DOHH2 (cell line): ENCODE measurements at regions not wholly inside any gene's neighbourhood (a gene's known extent, or its start where the extent isn't known, plus 50 kb on each side); places are given as distances from the start of the nearest gene placed in this dataset.

Experiments used
- EZH2phosphoT487 ChIP-seq: fragments of 200-600 bp; sonication (generic); IDR thresholded peaks from 2 replicates; pipeline ENCODE4 v1.6.1; 2017; ENCODE audit warnings: borderline replicate concordance, mild to moderate bottlenecking, antibody characterized with exemption, low read length, moderate library complexity, mixed read lengths
- TF ChIP-seq, protein P1 (sequence below): fragments of 200-600 bp; sonication (generic); IDR thresholded peaks from one replicate; pipeline ENCODE4 v1.5.1; 2014; ENCODE audit warnings: antibody characterized with exemption, mild to moderate bottlenecking, low read depth, low read length; ENCODE audit not compliant: poor library complexity, severe bottlenecking

DNA sequence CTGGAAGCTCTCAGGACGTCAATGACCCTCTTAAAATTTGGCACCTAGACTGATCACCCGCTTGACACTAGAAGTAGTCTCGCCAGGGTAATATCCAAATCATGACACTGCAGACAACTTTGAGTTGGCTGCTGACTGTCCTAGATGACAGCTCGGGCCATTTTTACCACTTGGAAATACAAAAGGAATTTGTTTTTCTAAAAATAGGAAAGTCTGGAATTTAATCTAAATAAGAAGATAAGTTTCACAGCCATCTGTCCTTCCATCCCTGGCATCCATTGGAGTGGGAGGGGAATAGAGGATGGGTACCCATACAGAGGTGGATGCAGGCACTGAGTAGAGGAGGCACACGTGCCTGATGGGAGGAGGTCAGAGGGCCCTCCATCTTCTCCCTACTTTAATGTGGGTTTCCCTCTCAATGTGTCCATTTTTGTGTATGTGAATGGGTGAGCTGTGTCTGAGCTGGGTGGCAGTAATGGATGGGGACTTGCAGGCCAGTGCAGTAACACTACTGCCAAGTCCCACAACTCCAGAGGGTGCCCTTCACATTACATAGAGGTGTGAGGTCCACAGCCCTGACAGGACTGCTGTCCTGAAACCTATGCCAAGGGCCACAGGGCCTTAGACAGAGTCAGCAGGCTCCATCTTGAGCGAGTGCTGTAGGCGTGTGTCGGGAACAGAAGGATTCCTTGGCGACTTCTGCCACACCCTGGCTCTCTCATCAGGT is 104.8 kb upstream of the IPO9 start:
- TF ChIP-seq, protein P1, sequence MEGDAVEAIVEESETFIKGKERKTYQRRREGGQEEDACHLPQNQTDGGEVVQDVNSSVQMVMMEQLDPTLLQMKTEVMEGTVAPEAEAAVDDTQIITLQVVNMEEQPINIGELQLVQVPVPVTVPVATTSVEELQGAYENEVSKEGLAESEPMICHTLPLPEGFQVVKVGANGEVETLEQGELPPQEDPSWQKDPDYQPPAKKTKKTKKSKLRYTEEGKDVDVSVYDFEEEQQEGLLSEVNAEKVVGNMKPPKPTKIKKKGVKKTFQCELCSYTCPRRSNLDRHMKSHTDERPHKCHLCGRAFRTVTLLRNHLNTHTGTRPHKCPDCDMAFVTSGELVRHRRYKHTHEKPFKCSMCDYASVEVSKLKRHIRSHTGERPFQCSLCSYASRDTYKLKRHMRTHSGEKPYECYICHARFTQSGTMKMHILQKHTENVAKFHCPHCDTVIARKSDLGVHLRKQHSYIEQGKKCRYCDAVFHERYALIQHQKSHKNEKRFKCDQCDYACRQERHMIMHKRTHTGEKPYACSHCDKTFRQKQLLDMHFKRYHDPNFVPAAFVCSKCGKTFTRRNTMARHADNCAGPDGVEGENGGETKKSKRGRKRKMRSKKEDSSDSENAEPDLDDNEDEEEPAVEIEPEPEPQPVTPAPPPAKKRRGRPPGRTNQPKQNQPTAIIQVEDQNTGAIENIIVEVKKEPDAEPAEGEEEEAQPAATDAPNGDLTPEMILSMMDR, result no peak
- no peak for TF ChIP-seq EZH2phosphoT487
